ENCODE measurements at regions not wholly inside any gene's neighbourhood (a gene's known extent, or its start where the extent isn't known, plus 50 kb on each side); places are given as distances from the start of the nearest gene placed in this dataset.

- CTCF ChIA-PET: no interaction called here
These were observed 1007.5 kb upstream of the ARRDC3 start for GRCh38 chr5:92390657-92391056.

GRCh38 chr5:92380069-92380770, 997.1 kb upstream of the ARRDC3 start:
- H3K27me3 ChIP-seq (ENCODE audit: control insufficient read depth, insufficient read depth, low read length): no peaks in the 10 kb centered on the region
- no peaks in the 10 kb centered on the region for H3K36me3 ChIP-seq (ENCODE audit: control insufficient read depth, insufficient read depth, low read length)
- H3K4me3 ChIP-seq (ENCODE audit: low read depth, low read length): no peak overlapping the region
- ChIA-PET POLR2A (no interaction called here), CTCF (no interaction called here)
- DNase-seq (ENCODE audit: low read depth): no peak
- TF ChIP-seq CTCF (IDR thresholded peaks at IDR 0.05; ENCODE audit: insufficient read depth, low read depth, low read length): no peak

More at GRCh38 chr5:92390657-92391056, 1007.5 kb upstream of the ARRDC3 start:
- POLR2A ChIA-PET: no interaction called here
- DNase-seq (ENCODE audit: low read depth): no peak
- no peaks in the 10 kb centered on the region for H3K36me3 ChIP-seq (ENCODE audit: control insufficient read depth, insufficient read depth, low read length)
- H3K4me3 ChIP-seq (ENCODE audit: low read depth, low read length): no peak overlapping the region
- TF ChIP-seq CTCF (IDR thresholded peaks at IDR 0.05; ENCODE audit: insufficient read depth, low read depth, low read length): no peak
- no peaks in the 10 kb centered on the region for H3K27me3 ChIP-seq (ENCODE audit: control insufficient read depth, insufficient read depth, low read length)

GRCh38 chr5:92378966-92379611, 996.0 kb upstream of the ARRDC3 start:
- H3K36me3 ChIP-seq (ENCODE audit: control insufficient read depth, insufficient read depth, low read length): no peaks in the 10 kb centered on the region
- no peak overlapping the region for H3K4me3 ChIP-seq (ENCODE audit: low read depth, low read length)
- ChIA-PET CTCF (no interaction called here), POLR2A (no interaction called here)
- no peak for TF ChIP-seq CTCF (IDR thresholded peaks at IDR 0.05; ENCODE audit: insufficient read depth, low read depth, low read length)
- no peaks in the 10 kb centered on the region for H3K27me3 ChIP-seq (ENCODE audit: control insufficient read depth, insufficient read depth, low read length)
- no peak for DNase-seq (ENCODE audit: low read depth)

- ChIA-PET CTCF (interaction anchor here (0.6 kb wide), 1 partner anchor 113 kb away, joined by 3 read pairs; no protein-coding TSS in a partner anchor), POLR2A (no interaction called here)
- Histone ChIP-seq H3K27me3 (ENCODE audit: control insufficient read depth, insufficient read depth, low read length) (no peaks in the 10 kb centered on the region), H3K36me3 (ENCODE audit: control insufficient read depth, insufficient read depth, low read length) (no peaks in the 10 kb centered on the region), H3K4me3 (ENCODE audit: low read depth, low read length) (no peak overlapping the region)
- TF ChIP-seq CTCF (IDR thresholded peaks at IDR 0.05; ENCODE audit: insufficient read depth, low read depth, low read length): no peak
- no peak for DNase-seq (ENCODE audit: low read depth)
These were observed 991.7 kb upstream of the ARRDC3 start for GRCh38 chr5:92374859-92375258.

- no peak for DNase-seq (ENCODE audit: low read depth)
- Histone ChIP-seq H3K36me3 (ENCODE audit: control insufficient read depth, insufficient read depth, low read length) (no peaks in the 10 kb centered on the region), H3K27me3 (ENCODE audit: control insufficient read depth, insufficient read depth, low read length) (no peaks in the 10 kb centered on the region), H3K4me3 (ENCODE audit: low read depth, low read length) (no peak overlapping the region)
- TF ChIP-seq CTCF (IDR thresholded peaks at IDR 0.05; ENCODE audit: insufficient read depth, low read depth, low read length): no peak
- CTCF ChIA-PET: no interaction called here
- POLR2A ChIA-PET: no interaction called here
These were observed 989.6 kb upstream of the ARRDC3 start for GRCh38 chr5:92372766-92373165.
